Astrocyte of the spinal cord (primary cell): ENCODE measurements at regions not wholly inside any gene's neighbourhood (a gene's known extent, or its start where the extent isn't known, plus 50 kb on each side); places are given as distances from the start of the nearest gene placed in this dataset.
A peak's percentile ranks its signal among the peaks of the same experiment; 100 is the strongest.

Experiments used
- DNase-seq: peaks from one replicate; pipeline ENCODE4 v3.0.0; 2011; ENCODE audit warnings: low read depth, low spot score
- H3K4me3 ChIP-seq: 2 replicates; pipeline ENCODE4 v1.5.1; 2011; ENCODE audit warnings: low read depth, mild to moderate bottlenecking, low read length, moderate library complexity
- in situ Hi-C: cut with HindIII; loops from 2 replicates; pipeline ENCODE4 v1.10.0; 2017; ENCODE audit warnings: low sequenced_read_pairs
- TF ChIP-seq, protein P1 (sequence below): IDR thresholded peaks from 2 replicates; pipeline ENCODE4 v1.5.1; 2012; ENCODE audit warnings: low read depth, mild to moderate bottlenecking, low read length, inconsistent platforms

DNA sequence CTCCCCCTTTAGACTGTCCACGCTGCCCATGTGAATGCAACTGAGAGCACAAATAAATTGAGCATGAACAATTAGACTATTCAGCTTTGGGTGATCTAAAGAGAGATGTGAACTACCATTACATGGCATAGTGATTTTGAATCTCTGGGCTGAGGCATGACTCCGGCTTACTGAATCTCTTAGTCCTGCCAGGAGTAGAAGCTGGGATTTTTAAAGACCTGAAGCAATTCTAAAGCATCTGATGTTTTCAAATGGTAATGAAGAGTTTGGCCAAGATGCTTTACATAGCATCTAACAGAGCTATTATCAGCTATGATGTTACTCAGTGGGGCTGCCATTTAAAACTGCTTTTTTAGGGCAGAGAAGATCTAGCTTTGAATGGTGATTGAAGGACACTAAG is 1059.1 kb downstream of the SORCS3 start:
- in situ Hi-C loops: no loop called here
- DNase-seq: no peak
- H3K4me3 ChIP-seq: no peak overlapping the region
- TF ChIP-seq, protein P1, sequence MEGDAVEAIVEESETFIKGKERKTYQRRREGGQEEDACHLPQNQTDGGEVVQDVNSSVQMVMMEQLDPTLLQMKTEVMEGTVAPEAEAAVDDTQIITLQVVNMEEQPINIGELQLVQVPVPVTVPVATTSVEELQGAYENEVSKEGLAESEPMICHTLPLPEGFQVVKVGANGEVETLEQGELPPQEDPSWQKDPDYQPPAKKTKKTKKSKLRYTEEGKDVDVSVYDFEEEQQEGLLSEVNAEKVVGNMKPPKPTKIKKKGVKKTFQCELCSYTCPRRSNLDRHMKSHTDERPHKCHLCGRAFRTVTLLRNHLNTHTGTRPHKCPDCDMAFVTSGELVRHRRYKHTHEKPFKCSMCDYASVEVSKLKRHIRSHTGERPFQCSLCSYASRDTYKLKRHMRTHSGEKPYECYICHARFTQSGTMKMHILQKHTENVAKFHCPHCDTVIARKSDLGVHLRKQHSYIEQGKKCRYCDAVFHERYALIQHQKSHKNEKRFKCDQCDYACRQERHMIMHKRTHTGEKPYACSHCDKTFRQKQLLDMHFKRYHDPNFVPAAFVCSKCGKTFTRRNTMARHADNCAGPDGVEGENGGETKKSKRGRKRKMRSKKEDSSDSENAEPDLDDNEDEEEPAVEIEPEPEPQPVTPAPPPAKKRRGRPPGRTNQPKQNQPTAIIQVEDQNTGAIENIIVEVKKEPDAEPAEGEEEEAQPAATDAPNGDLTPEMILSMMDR: no peak

DNA sequence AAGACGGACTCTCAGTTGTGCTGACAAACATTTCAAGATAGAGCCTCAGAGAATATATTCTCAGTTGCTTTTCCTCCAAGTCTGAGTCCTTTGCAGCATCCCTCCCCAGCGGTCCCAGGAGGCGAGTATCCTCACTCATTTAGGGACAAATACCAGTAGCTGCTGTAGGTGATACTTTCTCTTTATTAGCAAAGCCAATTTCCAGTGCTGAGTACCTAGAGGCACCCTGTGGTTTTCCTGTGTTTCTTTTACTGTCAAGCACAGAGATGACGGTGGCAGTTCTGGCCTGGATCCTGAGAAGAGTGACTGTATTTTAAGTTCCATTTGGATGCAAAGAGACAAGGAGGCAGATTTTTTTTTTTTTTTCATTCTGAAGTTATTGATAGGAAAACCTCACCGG is 1058.4 kb downstream of the SORCS3 start:
- no peak overlapping the region for H3K4me3 ChIP-seq
- in situ Hi-C loops: no loop called here
- DNase-seq: no peak
- TF ChIP-seq, protein P1: no peak

DNA sequence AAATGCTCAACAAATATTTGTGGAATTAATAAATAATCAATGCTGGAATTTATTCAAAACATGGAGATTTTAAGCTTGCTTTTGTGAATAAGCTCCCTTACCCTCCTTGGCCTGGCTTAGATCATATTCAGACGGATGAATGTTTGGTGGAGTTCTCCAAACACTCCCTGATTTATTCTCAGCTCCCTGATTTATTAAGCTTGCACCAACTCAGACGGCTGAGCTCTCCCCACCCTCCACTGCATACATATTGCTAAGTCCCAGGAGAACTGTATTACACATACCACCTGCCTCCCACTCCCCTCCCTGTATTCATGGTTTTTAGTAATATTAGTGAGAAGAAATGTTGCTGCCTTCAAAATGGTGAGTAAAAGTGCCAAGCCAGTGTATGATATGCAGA is 1057.5 kb downstream of the SORCS3 start:
- H3K4me3 ChIP-seq: no peak overlapping the region
- no peak for DNase-seq
- in situ Hi-C loops: no loop called here
- TF ChIP-seq, protein P1: no peak

DNA sequence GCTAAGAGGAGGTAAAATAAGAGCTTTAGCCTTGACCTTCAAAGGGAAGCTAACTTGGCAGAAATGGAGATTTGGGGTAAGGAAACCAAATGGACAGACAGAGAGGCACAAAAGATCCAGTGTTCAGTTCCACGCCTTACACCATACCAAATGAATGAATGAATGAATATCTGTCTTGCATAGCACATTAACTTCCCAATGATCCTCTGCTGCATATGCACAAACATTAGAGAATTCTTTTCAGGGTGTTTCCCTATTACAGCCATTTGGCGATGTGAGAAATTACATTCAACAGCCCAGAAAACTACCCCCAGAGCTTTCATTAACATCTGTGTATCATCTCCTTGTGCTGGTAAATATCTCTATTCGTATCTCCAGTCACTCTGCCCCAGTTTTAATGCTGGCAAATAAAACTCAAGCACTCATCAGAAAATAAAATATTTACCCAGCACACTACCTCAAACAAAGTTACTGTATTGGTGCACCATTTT is 1056.2 kb downstream of the SORCS3 start:
- TF ChIP-seq, protein P1: no peak
- DNase-seq: no peak
- no peak overlapping the region for H3K4me3 ChIP-seq
- in situ Hi-C loops: no loop called here

DNA sequence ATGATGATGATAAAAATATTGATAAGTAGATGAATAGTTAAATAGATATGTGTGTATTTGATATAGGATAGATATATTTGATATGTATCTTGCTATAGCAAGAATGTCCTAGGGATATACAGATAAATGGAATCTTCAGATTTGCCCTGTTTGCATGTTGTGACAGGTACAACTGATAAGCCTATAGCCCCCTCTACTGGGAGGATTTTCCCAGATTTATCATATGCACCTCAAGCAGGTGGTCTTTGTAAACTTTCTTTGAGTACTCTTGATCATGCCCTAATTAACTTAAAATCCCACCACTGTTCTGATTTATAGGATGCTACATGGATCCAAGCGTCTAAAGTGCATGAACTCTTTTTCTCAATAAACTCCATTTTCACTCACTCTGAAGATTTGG is 1050.7 kb downstream of the SORCS3 start:
- in situ Hi-C loops: no loop called here
- peak; percentile 6 for DNase-seq
- TF ChIP-seq, protein P1: peak; percentile 6
- H3K4me3 ChIP-seq: no peak overlapping the region

DNA sequence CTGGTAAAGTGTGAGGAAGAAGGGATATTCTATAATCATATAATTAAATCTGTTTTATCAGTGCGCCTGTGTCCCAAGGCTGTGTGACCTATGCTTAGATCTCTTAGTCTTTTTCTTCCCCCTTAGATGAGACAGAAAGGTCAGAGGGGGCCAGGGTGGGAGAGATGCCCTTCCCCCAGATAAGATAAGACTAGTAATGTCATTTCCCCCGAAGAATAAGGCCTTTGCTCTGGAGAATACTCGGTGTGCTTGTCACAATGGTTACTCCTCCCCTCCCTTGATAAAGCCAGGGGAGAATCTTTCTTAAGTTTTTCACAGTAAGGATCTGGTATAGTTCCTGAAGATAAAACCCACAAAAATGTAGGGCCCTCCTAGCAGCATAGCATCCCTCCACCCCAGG is 1041.8 kb downstream of the SORCS3 start:
- in situ Hi-C loops: no loop called here
- no peak overlapping the region for H3K4me3 ChIP-seq
- DNase-seq: no peak
- TF ChIP-seq, protein P1: no peak

DNA sequence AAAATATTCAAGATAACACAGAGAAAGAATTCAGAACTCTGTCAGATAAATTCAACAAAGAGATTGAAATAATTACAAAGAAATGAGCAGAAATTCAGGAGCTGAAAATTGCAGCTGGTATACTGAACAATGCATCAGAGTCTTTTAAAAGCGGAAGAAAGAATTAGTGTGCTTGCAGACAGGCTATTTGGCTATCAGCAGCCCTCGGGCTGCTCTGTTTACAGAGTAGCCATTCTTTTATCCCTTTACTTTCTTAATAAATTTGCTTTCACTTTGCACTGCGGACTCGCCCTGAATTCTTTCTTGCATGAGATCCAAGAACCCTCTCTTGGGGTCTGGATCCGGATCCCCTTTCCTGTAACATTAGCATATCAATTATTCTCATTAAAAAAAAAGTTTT is 1040.0 kb downstream of the SORCS3 start:
- in situ Hi-C loops: no loop called here
- no peak for DNase-seq
- TF ChIP-seq, protein P1: no peak
- no peak overlapping the region for H3K4me3 ChIP-seq
